AG09309 (cell line): ENCODE measurements at regions not wholly inside any gene's neighbourhood (a gene's known extent, or its start where the extent isn't known, plus 50 kb on each side); places are given as distances from the start of the nearest gene placed in this dataset.

Experiments used
- DNase-seq: peaks from one replicate; pipeline ENCODE4 v3.0.0-alpha.2; 2010; ENCODE audit warnings: low read depth
- H3K4me3 ChIP-seq: 2 replicates; pipeline ENCODE4 v1.5.1; 2011; ENCODE audit warnings: mild to moderate bottlenecking, low read depth, low read length, moderate library complexity; ENCODE audit not compliant: control insufficient read depth
- CTCF ChIP-seq: IDR thresholded peaks from 2 replicates; pipeline ENCODE4 v1.5.1; 2011; ENCODE audit warnings: mild to moderate bottlenecking, low read depth, low read length, inconsistent platforms; ENCODE audit not compliant: insufficient read depth, control insufficient read depth; ENCODE audit errors: missing control alignments

GRCh38 chr16:87228363-87228762 lies 88.8 kb downstream of the C16orf95 start:
- no peak for TF ChIP-seq CTCF
- H3K4me3 ChIP-seq = no peak overlapping the region
- DNase-seq = no peak

- no peak overlapping the region for H3K4me3 ChIP-seq
- TF ChIP-seq CTCF = no peak
- no peak for DNase-seq
Measured at GRCh38 chr16:87229230-87230188, 87.7 kb downstream of the C16orf95 start.

- no peak overlapping the region for H3K4me3 ChIP-seq
- DNase-seq = no peak
- no peak for TF ChIP-seq CTCF
Measured at GRCh38 chr16:87230571-87230970, 86.6 kb downstream of the C16orf95 start.

GRCh38 chr16:87231295-87231694 lies 85.9 kb downstream of the C16orf95 start:
- H3K4me3 ChIP-seq = no peak overlapping the region
- no peak for TF ChIP-seq CTCF
- DNase-seq = no peak

GRCh38 chr16:87231911-87232310 lies 85.3 kb downstream of the C16orf95 start:
- H3K4me3 ChIP-seq = no peak overlapping the region
- no peak for TF ChIP-seq CTCF
- no peak for DNase-seq

- peak; percentile 39 for TF ChIP-seq CTCF
- DNase-seq = no peak
- no peak overlapping the region for H3K4me3 ChIP-seq
Measured at GRCh38 chr16:87233928-87234327, 83.3 kb downstream of the C16orf95 start.

GRCh38 chr16:87234601-87235000 lies 82.6 kb downstream of the C16orf95 start:
- no peak for DNase-seq
- H3K4me3 ChIP-seq = no peak overlapping the region
- no peak for TF ChIP-seq CTCF
